Smooth muscle cell (in vitro differentiated cells): ENCODE measurements at regions not wholly inside any gene's neighbourhood (a gene's known extent, or its start where the extent isn't known, plus 50 kb on each side); places are given as distances from the start of the nearest gene placed in this dataset.

Experiments used
- DNase-seq: peaks from one replicate; lab custom pipeline; 2025; ENCODE audit not compliant: unreplicated experiment; lab: John Stamatoyannopoulos, UW
- H2AFZ ChIP-seq: fragments of 200-600 bp; sonication (generic); 2 replicates; pipeline ENCODE4 v1.6.0; 2016; ENCODE audit warnings: antibody characterized with exemption, low read depth, mild to moderate bottlenecking
- H3F3A ChIP-seq: fragments of 200-600 bp; sonication (generic); 2 replicates; pipeline ENCODE4 v1.6.0; 2017; ENCODE audit warnings: antibody characterized with exemption, low read depth
- H3K27ac ChIP-seq: fragments of 200-600 bp; sonication (generic); 2 replicates; pipeline ENCODE4 v1.5.1; 2016; ENCODE audit warnings: low read depth, mild to moderate bottlenecking
- H3K27me3 ChIP-seq: fragments of 200-600 bp; sonication (generic); 2 replicates; pipeline ENCODE4 v1.6.1; 2016; ENCODE audit warnings: low read depth, mild to moderate bottlenecking
- H3K36me3 ChIP-seq: fragments of 200-600 bp; sonication (generic); 2 replicates; pipeline ENCODE4 v1.5.1; 2016; ENCODE audit warnings: low read depth
- H3K4me1 ChIP-seq: fragments of 200-600 bp; sonication (generic); 2 replicates; pipeline ENCODE4 v1.5.1; 2016; ENCODE audit warnings: low read depth
- H3K4me2 ChIP-seq: fragments of 200-600 bp; sonication (generic); 2 replicates; pipeline ENCODE4 v1.6.0; 2016; ENCODE audit warnings: mild to moderate bottlenecking
- H3K4me3 ChIP-seq: fragments of 200-600 bp; sonication (generic); 2 replicates; pipeline ENCODE4 v1.5.1; 2016; ENCODE audit warnings: mild to moderate bottlenecking
- H3K79me2 ChIP-seq: fragments of 200-600 bp; sonication (generic); 2 replicates; pipeline ENCODE4 v1.6.0; 2016; ENCODE audit warnings: low read depth, mild to moderate bottlenecking
- H3K9ac ChIP-seq: fragments of 200-600 bp; sonication (generic); 2 replicates; pipeline ENCODE4 v1.6.0; 2016; ENCODE audit warnings: low read depth
- H3K9me3 ChIP-seq: fragments of 200-600 bp; sonication (generic); replicated peaks from 2 replicates; pipeline ENCODE4 v1.5.1; 2016; ENCODE audit warnings: low read depth
- H4K20me1 ChIP-seq: fragments of 200-600 bp; sonication (generic); 2 replicates; pipeline ENCODE4 v1.6.0; 2016; ENCODE audit warnings: low read depth
- WGBS: methylation state at CpG from one replicate; pipeline ENCODE4 v1.1.7; 2016; ENCODE audit warnings: low lambda C conversion rate; 5-methylcytosine and 5-hydroxymethylcytosine counted together
- TF ChIP-seq, protein P1 (sequence below): fragments of 200-600 bp; sonication (generic); IDR thresholded peaks from 2 replicates; pipeline ENCODE4 v1.5.1; 2017; ENCODE audit warnings: borderline replicate concordance, mild to moderate bottlenecking, antibody characterized with exemption; ENCODE audit not compliant: insufficient read depth, poor library complexity, severe bottlenecking

GRCh38 chr13:47230155-47230554 lies 333.3 kb upstream of the HTR2A start:
- H3K36me3 ChIP-seq: no peaks in the 10 kb centered on the region
- no peak overlapping the region for H3K27ac ChIP-seq
- TF ChIP-seq, protein P1, sequence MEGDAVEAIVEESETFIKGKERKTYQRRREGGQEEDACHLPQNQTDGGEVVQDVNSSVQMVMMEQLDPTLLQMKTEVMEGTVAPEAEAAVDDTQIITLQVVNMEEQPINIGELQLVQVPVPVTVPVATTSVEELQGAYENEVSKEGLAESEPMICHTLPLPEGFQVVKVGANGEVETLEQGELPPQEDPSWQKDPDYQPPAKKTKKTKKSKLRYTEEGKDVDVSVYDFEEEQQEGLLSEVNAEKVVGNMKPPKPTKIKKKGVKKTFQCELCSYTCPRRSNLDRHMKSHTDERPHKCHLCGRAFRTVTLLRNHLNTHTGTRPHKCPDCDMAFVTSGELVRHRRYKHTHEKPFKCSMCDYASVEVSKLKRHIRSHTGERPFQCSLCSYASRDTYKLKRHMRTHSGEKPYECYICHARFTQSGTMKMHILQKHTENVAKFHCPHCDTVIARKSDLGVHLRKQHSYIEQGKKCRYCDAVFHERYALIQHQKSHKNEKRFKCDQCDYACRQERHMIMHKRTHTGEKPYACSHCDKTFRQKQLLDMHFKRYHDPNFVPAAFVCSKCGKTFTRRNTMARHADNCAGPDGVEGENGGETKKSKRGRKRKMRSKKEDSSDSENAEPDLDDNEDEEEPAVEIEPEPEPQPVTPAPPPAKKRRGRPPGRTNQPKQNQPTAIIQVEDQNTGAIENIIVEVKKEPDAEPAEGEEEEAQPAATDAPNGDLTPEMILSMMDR: no peak
- no peak overlapping the region for H2AFZ ChIP-seq
- no peak for DNase-seq
- WGBS: 78% methylated on average over 2 of the region's 2 CpGs
- H3K79me2 ChIP-seq: no peaks in the 10 kb centered on the region
- H4K20me1 ChIP-seq: no peaks in the 10 kb centered on the region
- H3F3A ChIP-seq: no peaks in the 10 kb centered on the region
- H3K9ac ChIP-seq: no peak overlapping the region
- H3K4me1 ChIP-seq: no peaks in the 10 kb centered on the region
- H3K9me3 ChIP-seq: peaks cover 11% of the 10 kb centered on the region
- no peaks in the 10 kb centered on the region for H3K27me3 ChIP-seq
- no peak overlapping the region for H3K4me3 ChIP-seq
- H3K4me2 ChIP-seq: no peak overlapping the region

DNA sequence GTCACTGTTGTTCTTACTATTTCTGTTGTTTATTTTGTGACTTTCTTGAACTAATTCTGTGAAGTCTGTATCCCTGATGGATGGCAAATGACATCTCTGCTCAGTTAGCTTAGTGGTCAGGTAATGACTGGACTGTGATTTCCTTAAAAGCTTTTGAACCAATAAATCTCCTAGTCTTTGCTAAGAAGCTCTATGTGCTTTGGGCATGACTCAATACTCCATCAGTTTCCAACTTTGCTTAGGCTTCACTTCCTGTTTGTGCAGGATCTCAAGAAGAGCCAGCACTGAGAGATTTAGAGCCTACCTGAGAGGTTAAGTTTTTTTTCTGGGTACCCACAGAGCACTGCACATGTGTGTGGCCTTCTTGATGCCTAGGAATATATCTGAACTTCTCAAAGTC lies 329.7 kb upstream of the HTR2A start:
- no peak overlapping the region for H2AFZ ChIP-seq
- no peak for DNase-seq

GRCh38 chr13:47220453-47221140 lies 323.7 kb upstream of the HTR2A start:
- Histone ChIP-seq H3K79me2 (no peaks in the 10 kb centered on the region), H3K4me1 (peaks cover 9% of the 10 kb centered on the region), H2AFZ (no peak overlapping the region), H3F3A (peaks cover 17% of the 10 kb centered on the region), H3K36me3 (no peaks in the 10 kb centered on the region), H3K27me3 (no peaks in the 10 kb centered on the region), H3K9me3 (no peaks in the 10 kb centered on the region), H3K27ac (peak overlapping the region; percentile 49), H3K9ac (no peak overlapping the region), H4K20me1 (no peaks in the 10 kb centered on the region), H3K4me2 (no peak overlapping the region), H3K4me3 (no peak overlapping the region)
- TF ChIP-seq, protein P1: no peak
- DNase-seq: no peak
- 68% methylated on average over 3 of the region's 3 CpGs for WGBS

More for the DNA sequence above, 329.7 kb upstream of the HTR2A start:
- Histone ChIP-seq H3K79me2 (no peaks in the 10 kb centered on the region), H3K4me1 (no peaks in the 10 kb centered on the region), H3K27ac (no peak overlapping the region), H3K4me2 (no peak overlapping the region), H3K36me3 (no peaks in the 10 kb centered on the region), H3F3A (no peaks in the 10 kb centered on the region), H3K9me3 (peaks cover 11% of the 10 kb centered on the region), H3K27me3 (no peaks in the 10 kb centered on the region), H3K9ac (no peak overlapping the region), H4K20me1 (no peaks in the 10 kb centered on the region), H3K4me3 (no peak overlapping the region)
- TF ChIP-seq, protein P1: no peak

- no peak overlapping the region for H3K4me2 ChIP-seq
- no peaks in the 10 kb centered on the region for H3K36me3 ChIP-seq
- H3K79me2 ChIP-seq: no peaks in the 10 kb centered on the region
- no peak overlapping the region for H3K9ac ChIP-seq
- TF ChIP-seq, protein P1: no peak
- H3K4me3 ChIP-seq: no peak overlapping the region
- WGBS: 98% methylated on average over 2 of the region's 2 CpGs
- H3F3A ChIP-seq: peaks cover 25% of the 10 kb centered on the region
- no peaks in the 10 kb centered on the region for H3K27me3 ChIP-seq
- no peaks in the 10 kb centered on the region for H3K9me3 ChIP-seq
- DNase-seq: no peak
- peaks cover 9% of the 10 kb centered on the region for H3K4me1 ChIP-seq
- no peak overlapping the region for H3K27ac ChIP-seq
- no peaks in the 10 kb centered on the region for H4K20me1 ChIP-seq
- H2AFZ ChIP-seq: no peak overlapping the region
Measured at GRCh38 chr13:47218611-47219010, 321.8 kb upstream of the HTR2A start.
